ENCODE measurements at regions not wholly inside any gene's neighbourhood (a gene's known extent, or its start where the extent isn't known, plus 50 kb on each side); places are given as distances from the start of the nearest gene placed in this dataset.

DNA sequence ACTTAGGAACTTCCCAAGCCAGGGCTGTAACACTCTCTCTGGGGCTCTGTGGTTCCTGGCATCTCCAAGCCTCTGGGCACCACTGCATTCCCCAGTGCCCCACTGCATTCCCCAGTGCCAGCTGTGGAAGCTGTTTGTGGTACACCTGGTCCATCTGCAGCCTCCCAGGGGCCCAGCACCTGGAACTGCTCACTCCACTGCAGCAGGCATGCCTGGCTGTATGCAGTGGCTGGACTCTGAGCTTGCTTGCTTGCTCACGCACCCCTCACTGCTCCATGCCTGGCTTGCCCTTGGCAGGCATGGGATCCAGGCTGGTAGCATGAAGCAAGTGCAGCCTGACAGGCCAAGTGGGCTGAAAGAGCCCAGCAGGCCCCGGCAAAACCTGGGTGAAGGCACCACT, 512.1 kb downstream of the SQOR start (continued):
- TF ChIP-seq, protein P1, sequence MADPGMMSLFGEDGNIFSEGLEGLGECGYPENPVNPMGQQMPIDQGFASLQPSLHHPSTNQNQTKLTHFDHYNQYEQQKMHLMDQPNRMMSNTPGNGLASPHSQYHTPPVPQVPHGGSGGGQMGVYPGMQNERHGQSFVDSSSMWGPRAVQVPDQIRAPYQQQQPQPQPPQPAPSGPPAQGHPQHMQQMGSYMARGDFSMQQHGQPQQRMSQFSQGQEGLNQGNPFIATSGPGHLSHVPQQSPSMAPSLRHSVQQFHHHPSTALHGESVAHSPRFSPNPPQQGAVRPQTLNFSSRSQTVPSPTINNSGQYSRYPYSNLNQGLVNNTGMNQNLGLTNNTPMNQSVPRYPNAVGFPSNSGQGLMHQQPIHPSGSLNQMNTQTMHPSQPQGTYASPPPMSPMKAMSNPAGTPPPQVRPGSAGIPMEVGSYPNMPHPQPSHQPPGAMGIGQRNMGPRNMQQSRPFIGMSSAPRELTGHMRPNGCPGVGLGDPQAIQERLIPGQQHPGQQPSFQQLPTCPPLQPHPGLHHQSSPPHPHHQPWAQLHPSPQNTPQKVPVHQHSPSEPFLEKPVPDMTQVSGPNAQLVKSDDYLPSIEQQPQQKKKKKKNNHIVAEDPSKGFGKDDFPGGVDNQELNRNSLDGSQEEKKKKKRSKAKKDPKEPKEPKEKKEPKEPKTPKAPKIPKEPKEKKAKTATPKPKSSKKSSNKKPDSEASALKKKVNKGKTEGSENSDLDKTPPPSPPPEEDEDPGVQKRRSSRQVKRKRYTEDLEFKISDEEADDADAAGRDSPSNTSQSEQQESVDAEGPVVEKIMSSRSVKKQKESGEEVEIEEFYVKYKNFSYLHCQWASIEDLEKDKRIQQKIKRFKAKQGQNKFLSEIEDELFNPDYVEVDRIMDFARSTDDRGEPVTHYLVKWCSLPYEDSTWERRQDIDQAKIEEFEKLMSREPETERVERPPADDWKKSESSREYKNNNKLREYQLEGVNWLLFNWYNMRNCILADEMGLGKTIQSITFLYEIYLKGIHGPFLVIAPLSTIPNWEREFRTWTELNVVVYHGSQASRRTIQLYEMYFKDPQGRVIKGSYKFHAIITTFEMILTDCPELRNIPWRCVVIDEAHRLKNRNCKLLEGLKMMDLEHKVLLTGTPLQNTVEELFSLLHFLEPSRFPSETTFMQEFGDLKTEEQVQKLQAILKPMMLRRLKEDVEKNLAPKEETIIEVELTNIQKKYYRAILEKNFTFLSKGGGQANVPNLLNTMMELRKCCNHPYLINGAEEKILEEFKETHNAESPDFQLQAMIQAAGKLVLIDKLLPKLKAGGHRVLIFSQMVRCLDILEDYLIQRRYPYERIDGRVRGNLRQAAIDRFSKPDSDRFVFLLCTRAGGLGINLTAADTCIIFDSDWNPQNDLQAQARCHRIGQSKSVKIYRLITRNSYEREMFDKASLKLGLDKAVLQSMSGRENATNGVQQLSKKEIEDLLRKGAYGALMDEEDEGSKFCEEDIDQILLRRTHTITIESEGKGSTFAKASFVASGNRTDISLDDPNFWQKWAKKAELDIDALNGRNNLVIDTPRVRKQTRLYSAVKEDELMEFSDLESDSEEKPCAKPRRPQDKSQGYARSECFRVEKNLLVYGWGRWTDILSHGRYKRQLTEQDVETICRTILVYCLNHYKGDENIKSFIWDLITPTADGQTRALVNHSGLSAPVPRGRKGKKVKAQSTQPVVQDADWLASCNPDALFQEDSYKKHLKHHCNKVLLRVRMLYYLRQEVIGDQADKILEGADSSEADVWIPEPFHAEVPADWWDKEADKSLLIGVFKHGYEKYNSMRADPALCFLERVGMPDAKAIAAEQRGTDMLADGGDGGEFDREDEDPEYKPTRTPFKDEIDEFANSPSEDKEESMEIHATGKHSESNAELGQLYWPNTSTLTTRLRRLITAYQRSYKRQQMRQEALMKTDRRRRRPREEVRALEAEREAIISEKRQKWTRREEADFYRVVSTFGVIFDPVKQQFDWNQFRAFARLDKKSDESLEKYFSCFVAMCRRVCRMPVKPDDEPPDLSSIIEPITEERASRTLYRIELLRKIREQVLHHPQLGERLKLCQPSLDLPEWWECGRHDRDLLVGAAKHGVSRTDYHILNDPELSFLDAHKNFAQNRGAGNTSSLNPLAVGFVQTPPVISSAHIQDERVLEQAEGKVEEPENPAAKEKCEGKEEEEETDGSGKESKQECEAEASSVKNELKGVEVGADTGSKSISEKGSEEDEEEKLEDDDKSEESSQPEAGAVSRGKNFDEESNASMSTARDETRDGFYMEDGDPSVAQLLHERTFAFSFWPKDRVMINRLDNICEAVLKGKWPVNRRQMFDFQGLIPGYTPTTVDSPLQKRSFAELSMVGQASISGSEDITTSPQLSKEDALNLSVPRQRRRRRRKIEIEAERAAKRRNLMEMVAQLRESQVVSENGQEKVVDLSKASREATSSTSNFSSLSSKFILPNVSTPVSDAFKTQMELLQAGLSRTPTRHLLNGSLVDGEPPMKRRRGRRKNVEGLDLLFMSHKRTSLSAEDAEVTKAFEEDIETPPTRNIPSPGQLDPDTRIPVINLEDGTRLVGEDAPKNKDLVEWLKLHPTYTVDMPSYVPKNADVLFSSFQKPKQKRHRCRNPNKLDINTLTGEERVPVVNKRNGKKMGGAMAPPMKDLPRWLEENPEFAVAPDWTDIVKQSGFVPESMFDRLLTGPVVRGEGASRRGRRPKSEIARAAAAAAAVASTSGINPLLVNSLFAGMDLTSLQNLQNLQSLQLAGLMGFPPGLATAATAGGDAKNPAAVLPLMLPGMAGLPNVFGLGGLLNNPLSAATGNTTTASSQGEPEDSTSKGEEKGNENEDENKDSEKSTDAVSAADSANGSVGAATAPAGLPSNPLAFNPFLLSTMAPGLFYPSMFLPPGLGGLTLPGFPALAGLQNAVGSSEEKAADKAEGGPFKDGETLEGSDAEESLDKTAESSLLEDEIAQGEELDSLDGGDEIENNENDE (IDR thresholded peaks at IDR 0.05; ENCODE audit: insufficient replicate concordance, low read length): no peak
- TF ChIP-seq TAF7 (optimal IDR thresholded peaks at IDR 0.05; ENCODE audit: borderline replicate concordance, low read depth, low read length) (no peak), CTBP2 (IDR thresholded peaks at IDR 0.05; ENCODE audit: borderline replicate concordance, insufficient read depth, insufficient read length, low read length) (no peak), BACH1 (IDR thresholded peaks at IDR 0.05; ENCODE audit: low read length) (no peak), RBBP5 (IDR thresholded peaks at IDR 0.05; ENCODE audit: borderline replicate concordance, low read depth, low read length) (no peak), ASH2L (IDR thresholded peaks at IDR 0.05; ENCODE audit: low read length) (no peak)
- TF ChIP-seq, protein P2, sequence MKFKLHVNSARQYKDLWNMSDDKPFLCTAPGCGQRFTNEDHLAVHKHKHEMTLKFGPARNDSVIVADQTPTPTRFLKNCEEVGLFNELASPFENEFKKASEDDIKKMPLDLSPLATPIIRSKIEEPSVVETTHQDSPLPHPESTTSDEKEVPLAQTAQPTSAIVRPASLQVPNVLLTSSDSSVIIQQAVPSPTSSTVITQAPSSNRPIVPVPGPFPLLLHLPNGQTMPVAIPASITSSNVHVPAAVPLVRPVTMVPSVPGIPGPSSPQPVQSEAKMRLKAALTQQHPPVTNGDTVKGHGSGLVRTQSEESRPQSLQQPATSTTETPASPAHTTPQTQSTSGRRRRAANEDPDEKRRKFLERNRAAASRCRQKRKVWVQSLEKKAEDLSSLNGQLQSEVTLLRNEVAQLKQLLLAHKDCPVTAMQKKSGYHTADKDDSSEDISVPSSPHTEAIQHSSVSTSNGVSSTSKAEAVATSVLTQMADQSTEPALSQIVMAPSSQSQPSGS (IDR thresholded peaks at IDR 0.05; ENCODE audit: low read length): no peak

All from H1 (cell line).